NCI-H446 treated with DMSO at 0.1 percent for 48 hours (cell line): ENCODE measurements at regions not wholly inside any gene's neighbourhood (a gene's known extent, or its start where the extent isn't known, plus 50 kb on each side); places are given as distances from the start of the nearest gene placed in this dataset.

Experiments
- DNase-seq: peaks from one replicate; lab custom pipeline; 2025; lab: John Stamatoyannopoulos, UW

DNA sequence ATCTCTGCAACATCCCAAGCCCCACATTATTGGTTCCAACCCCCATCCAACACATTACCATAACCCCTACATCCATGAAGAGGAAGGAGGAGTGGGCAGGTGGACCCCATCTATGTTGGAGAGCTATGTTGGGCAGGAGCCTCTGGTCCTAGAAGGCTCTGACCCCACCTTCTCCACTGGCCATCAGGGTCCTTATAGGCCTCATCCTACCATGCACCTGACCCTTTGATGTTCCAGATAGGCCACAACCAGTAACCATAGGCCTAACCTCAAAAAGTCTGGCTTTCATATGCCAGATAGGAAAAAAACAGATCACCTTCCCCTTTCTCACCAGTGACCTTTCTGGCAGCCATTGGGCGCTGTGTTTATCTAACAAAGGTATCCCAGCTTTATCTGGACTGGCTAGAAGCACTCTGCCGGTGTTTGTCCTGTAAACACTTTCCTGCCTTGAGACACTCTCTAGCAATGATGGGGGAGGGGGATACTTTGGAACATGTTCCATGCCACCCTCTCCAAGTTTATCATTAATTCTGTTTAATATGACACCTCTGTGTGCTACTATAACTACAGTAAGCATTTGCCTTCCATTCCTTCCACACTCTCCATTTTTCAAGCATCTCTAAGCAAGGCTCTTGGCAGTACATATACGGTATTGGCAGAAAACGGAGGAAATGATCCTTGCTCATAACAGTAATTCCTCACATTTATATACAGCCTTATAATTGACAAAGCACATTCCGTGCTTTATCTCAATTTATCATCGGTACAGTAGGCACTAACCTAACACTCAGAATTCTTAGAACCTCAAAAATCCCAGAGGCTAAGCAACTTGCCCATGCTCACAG, 377.1 kb downstream of the VPS13C start:
- no peak for DNase-seq

DNA sequence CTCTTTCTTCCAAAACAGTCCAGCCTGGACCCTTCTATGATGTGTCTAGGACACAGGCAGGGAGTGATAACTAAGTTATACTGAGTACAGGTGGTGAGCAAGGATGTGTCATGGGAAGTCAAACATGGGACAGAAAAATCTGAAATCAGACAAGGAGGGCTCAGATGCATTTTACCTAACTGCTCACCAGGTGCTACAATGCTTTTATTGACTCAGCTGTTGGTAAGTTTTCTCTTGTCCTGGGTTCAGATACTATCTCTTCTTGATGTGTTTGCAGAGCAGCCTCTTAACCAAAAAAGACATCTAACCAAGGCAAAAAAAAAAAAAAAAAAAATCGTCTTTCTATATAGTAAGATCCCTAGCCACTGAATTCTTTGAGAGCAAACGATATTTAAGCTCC, 378.6 kb downstream of the VPS13C start:
- DNase-seq, result no peak

DNA sequence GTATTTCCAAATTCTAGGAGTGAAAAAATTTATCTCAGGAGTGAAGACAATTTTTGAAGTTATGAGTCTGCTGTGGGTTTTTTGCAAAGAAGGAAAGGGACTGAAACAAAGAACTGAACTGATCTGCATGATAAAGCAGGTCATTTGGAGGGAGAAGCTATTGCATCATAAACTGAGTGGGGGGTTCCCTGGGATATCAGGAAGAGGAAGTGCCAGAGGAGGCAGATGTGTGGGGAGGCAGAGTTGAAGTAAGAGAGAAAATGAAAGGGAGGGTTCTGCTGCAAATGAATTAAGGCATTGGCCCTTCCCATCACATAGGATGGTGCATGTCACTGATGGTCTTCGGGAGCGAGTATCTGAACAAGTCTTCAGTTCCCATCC, 379.2 kb downstream of the VPS13C start:
- DNase-seq, result no peak

GRCh38 chr15:61680260-61681037, 379.8 kb downstream of the VPS13C start:
- no peak for DNase-seq

GRCh38 chr15:61671736-61672135, 388.5 kb downstream of the VPS13C start:
- no peak for DNase-seq

- no peak for DNase-seq
Observed at GRCh38 chr15:61668444-61668843, 391.8 kb downstream of the VPS13C start.

DNA sequence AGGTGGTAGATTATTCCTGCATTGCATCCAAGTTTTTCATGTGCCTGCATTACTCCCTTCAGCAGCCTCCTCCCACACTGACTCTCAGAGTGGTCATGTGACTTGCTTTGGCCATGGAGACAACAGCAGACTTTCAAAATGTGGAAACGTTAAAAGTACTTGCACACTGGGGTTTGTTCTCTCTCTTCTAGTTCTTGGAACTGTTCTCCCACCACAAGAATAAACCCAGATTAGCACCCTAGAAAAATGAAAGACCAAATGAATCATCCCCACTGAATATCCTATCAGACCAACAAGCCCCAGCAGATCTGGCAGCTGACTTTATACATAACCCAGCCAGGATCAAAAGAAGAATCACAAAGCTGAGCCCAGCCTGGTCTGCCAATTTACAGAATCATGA, 398.5 kb downstream of the VPS13C start:
- DNase-seq, result no peak

GRCh38 chr15:61660579-61660978, 399.7 kb downstream of the VPS13C start:
- DNase-seq, result no peak

GRCh38 chr15:61659566-61660190, 400.6 kb downstream of the VPS13C start:
- no peak for DNase-seq

- no peak for DNase-seq
Observed at GRCh38 chr15:61657461-61657860, 402.8 kb downstream of the VPS13C start.

DNA sequence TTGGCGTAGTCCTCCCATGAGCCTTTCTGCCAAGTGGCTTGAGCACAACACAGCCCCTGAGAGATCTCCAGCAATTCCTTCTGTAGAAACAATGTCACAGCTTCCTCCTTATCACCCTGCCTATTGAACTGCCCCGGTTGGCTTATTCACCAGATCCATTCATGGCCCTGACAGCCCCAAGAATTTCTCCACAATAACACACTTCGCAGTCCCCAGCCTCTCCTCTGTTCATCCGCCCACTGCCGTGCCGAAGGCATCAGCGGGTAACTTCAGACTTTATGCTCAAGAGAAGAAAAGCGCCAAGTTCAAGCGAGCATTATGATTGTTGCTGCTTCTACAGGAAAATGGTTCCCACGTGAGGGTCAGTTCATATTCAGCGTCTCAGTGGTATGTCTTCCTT, 403.9 kb downstream of the VPS13C start:
- no peak for DNase-seq

GRCh38 chr15:61655881-61656280, 404.4 kb downstream of the VPS13C start:
- DNase-seq, result no peak

- DNase-seq, result no peak
Observed at GRCh38 chr15:61654918-61655317, 405.3 kb downstream of the VPS13C start.

- no peak for DNase-seq
Observed at GRCh38 chr15:61654002-61654740, 406.1 kb downstream of the VPS13C start.

GRCh38 chr15:61653110-61653509, 407.1 kb downstream of the VPS13C start:
- no peak for DNase-seq

- DNase-seq, result no peak
Observed at GRCh38 chr15:61651267-61651666, 409.0 kb downstream of the VPS13C start.

DNA sequence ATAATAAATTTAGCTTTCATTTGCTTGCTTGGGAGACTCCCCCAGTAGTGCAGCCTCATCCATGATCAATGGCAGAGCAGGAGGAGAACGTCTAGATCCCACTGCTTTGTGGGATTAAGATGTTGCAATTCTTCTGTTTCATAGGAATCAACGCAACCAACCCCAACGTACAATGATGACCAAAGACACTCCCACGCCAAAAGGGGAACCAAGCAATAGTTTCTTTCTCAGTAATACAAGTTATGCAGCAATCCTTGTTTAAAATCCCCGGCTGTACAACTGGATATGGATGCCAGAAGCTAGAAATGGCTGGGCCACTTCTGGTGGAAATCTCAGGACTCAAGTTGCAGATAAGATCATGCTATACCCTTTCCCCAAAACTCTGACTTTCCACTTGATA, 411.2 kb downstream of the VPS13C start:
- DNase-seq, result no peak

DNA sequence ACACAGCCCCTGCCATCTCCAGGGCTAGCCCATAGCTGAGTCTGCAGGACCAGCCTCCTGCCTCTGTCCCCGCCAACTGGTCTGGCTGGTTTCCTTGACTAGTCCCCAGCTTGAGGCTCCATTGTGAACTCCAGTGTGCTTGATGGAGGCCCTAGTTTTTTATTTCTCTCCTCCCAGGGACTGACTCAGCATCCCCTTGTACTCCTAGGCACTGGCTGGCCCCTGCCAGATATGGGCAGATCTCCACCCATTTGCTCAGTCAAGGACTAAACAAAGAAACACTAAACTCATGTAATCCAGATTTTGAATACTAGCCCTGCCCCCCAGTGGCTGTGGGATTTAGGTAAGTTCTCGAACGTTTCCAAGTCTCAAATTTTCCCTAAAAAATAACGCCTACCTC, 415.4 kb upstream of the RORA start:
- no peak for DNase-seq

DNA sequence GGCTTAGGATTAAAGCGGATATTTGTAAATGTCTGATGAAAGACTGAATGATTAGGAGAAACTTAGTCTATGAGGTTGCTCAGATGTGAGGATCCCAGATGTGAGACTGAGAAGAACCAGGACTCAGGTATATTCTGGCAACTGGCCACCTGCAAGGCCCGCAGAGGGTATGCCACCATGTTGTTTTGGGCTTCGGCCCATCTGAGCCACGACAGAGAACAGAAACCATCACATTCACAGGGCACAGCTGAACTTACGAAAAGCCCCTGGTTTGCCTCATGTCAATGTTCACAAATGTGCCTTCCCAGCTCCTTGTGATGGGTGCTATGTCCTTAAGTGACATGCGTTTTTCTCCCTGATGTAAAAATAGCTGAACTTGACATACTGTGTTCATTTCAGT, 412.5 kb upstream of the RORA start:
- no peak for DNase-seq

DNA sequence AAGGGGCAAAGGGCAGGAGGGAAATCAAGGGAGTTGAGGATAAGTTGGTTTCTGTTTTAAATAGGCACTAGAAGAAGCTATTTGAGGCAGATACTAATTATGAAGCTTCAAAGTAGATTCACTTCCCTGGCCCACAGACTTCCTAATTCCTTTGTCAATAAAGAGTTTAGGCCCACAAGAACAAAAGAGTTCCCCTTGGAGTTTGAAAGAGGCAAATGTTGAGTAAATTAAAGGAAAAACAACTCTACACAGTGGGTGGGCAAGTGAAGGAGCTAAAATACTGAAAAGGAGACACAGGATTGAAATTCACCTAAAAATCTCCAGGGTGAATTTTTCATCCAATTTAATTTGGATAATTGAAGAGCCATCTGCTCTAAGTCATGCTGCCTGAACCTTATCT, 411.7 kb upstream of the RORA start:
- DNase-seq, result no peak

DNA sequence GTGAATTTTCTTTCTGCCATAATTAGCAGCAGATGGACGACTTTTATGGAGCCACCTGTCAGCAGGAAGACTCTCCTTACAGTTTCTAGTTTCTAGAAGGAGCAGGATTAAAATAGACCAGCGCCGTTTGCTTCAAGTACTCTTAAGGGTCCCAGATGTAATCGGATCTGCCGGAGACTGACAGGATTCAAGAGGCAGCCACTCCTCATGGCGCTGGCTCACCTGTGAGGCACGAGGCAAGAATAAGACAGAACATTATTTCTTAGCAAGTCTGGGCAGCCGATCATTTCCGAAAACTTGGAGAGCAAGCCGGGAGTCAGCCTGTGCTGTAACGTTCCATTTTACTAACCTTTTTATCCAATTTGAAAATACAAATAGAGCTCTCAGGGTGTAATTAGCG, 410.4 kb upstream of the RORA start:
- DNase-seq, result no peak

DNA sequence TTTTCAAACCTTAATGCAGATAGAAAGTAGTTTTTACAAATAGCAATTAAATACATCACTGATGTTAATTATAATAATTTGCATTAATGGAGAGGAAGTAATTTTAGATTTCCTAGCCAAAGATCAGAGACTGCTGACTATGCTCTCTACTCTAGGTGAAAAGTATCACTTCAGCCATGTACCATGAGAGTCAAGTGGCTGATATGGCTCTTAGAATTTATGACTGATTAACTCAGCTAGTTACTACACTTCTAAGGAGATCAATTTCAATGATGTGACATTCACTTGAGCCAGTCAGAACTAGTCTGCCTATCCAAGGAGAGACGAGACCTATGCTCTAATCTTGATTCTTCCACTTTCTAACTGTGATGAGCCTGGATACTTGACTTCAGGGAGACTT, 405.7 kb upstream of the RORA start:
- DNase-seq, result no peak
